ENCODE measurements at regions not wholly inside any gene's neighbourhood (a gene's known extent, or its start where the extent isn't known, plus 50 kb on each side); places are given as distances from the start of the nearest gene placed in this dataset.

GRCh38 chr7:135815033-135815432 lies 66.4 kb upstream of the FAM180A start:
- TF ChIP-seq EZH2 (optimal IDR thresholded peaks at IDR 0.05; ENCODE audit: low read depth, low read length) (no peak), CTCF (IDR thresholded peaks at IDR 0.05; ENCODE audit: low read length) (no peak), EZH2phosphoT487 (IDR thresholded peaks at IDR 0.05; ENCODE audit: low read length) (no peak)

Data from MM.1S (cell line).